A673 (cell line): ENCODE measurements at regions not wholly inside any gene's neighbourhood (a gene's known extent, or its start where the extent isn't known, plus 50 kb on each side); places are given as distances from the start of the nearest gene placed in this dataset.

Experiments
- BruUV-seq: library from RNA; stranded (reverse); fragments of 400-500 nt; replicated peaks from 2 replicates; lab custom pipeline; 2021; lab: Mats Ljungman, UMichigan
- CTCF ChIA-PET: fragments of 300-600 bp; sonication (Branson Sonifier 250); formaldehyde crosslinking; loops from one replicate; lab custom pipeline; 2022; ENCODE audit warnings: antibody characterized with exemption; lab: Charles Lee
- POLR2A ChIA-PET: fragments of 300-600 bp; sonication (Branson Sonifier 250); formaldehyde crosslinking; loops from one replicate; lab custom pipeline; 2022; ENCODE audit warnings: antibody characterized with exemption; ENCODE audit not compliant: low non-redundant PET; lab: Charles Lee
- DNase-seq: peaks from one replicate; pipeline ENCODE4 v3.0.0-alpha.2; 2015; ENCODE audit warnings: low spot score
- H3K27ac ChIP-seq: fragments of 200-600 bp; sonication (generic); 2 replicates; pipeline ENCODE4 v1.5.1; 2016; ENCODE audit warnings: mixed run types, low read depth, mild to moderate bottlenecking, mixed read lengths, antibody characterized with exemption, low read length; ENCODE audit not compliant: poor library complexity, severe bottlenecking
- H3K27me3 ChIP-seq: fragments of 200-600 bp; sonication (generic); replicated peaks from 2 replicates; pipeline ENCODE4 v1.6.1; 2017; ENCODE audit warnings: mixed run types, low read depth, mild to moderate bottlenecking, mixed read lengths, antibody characterized with exemption, low read length; ENCODE audit not compliant: insufficient read depth, poor library complexity
- H3K36me3 ChIP-seq: fragments of 200-600 bp; sonication (generic); 2 replicates; pipeline ENCODE4 v1.6.1; 2016; ENCODE audit warnings: mixed run types, mild to moderate bottlenecking, mixed read lengths, antibody characterized with exemption, low read length; ENCODE audit not compliant: insufficient read depth, poor library complexity, severe bottlenecking
- H3K4me1 ChIP-seq: fragments of 200-600 bp; sonication (generic); 2 replicates; pipeline ENCODE4 v1.6.1; 2017; ENCODE audit warnings: mixed run types, mild to moderate bottlenecking, mixed read lengths, antibody characterized with exemption, low read length; ENCODE audit not compliant: insufficient read depth, poor library complexity, severe bottlenecking
- H3K4me3 ChIP-seq: fragments of 200-600 bp; sonication (generic); 2 replicates; pipeline ENCODE4 v1.5.1; 2016; ENCODE audit warnings: low read depth, mixed run types, mild to moderate bottlenecking, mixed read lengths, low read length; ENCODE audit not compliant: poor library complexity, severe bottlenecking
- H3K9me3 ChIP-seq: fragments of 200-600 bp; sonication (generic); 2 replicates; pipeline ENCODE4 v1.6.1; 2016; ENCODE audit warnings: mixed run types, low read depth, mild to moderate bottlenecking, mixed read lengths, antibody characterized with exemption, low read length; ENCODE audit not compliant: poor library complexity, severe bottlenecking
- EZH2 ChIP-seq: fragments of 200-600 bp; sonication (generic); IDR thresholded peaks from 2 replicates; pipeline ENCODE4 v1.6.1; 2017; ENCODE audit warnings: borderline replicate concordance, low read depth, mild to moderate bottlenecking, mixed read lengths, antibody characterized with exemption, low read length; ENCODE audit not compliant: poor library complexity, severe bottlenecking
- intact Hi-C: fragments of 100-400 bp; cut with micrococcal nuclease; formaldehyde crosslinking; loops from one replicate; pipeline ENCODE4 v1.10.0; 2022; ENCODE audit not compliant: unreplicated experiment
- TF ChIP-seq, protein P1 (sequence below): fragments of 300-800, 200-600 bp; sonication (generic); conservative IDR thresholded peaks from 2 replicates; pipeline ENCODE4 v1.5.1; 2017; ENCODE audit warnings: low read depth, mild to moderate bottlenecking, antibody characterized with exemption, low read length, moderate library complexity, mixed read lengths

DNA sequence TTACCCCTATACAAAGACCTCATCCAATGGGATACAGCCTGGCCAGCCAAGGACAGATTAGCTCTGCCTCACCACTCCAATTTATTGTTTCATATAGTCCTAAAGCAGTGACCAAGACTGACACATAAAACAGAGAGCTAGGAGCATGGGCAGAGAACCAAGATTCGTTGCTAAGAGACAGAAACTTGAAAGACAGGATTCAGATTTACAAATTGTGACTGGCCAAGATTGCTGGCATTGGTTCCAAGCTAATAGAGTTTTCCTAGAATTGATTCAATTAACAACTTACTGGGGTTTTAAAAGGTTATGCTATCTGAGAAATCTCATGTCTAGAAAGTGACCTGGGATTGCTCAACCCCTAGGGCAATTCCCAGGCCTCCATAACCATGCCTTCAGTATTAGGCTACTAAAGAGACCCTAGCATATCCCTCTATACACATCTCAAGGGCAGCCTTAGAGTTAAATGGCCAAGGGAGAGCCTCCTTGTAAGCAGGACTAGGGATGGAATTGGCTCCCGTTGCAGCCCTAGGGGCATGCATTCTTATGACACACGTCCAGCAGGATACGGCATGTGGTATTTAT is 75.6 kb downstream of the ICOS start:
- H3K27me3 ChIP-seq = no peaks in the 10 kb centered on the region
- POLR2A ChIA-PET = no interaction called here
- no TSS peak for BruUV-seq
- H3K36me3 ChIP-seq = no peaks in the 10 kb centered on the region
- TF ChIP-seq, protein P1, sequence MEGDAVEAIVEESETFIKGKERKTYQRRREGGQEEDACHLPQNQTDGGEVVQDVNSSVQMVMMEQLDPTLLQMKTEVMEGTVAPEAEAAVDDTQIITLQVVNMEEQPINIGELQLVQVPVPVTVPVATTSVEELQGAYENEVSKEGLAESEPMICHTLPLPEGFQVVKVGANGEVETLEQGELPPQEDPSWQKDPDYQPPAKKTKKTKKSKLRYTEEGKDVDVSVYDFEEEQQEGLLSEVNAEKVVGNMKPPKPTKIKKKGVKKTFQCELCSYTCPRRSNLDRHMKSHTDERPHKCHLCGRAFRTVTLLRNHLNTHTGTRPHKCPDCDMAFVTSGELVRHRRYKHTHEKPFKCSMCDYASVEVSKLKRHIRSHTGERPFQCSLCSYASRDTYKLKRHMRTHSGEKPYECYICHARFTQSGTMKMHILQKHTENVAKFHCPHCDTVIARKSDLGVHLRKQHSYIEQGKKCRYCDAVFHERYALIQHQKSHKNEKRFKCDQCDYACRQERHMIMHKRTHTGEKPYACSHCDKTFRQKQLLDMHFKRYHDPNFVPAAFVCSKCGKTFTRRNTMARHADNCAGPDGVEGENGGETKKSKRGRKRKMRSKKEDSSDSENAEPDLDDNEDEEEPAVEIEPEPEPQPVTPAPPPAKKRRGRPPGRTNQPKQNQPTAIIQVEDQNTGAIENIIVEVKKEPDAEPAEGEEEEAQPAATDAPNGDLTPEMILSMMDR = no peak
- no peak for TF ChIP-seq EZH2
- no peaks in the 10 kb centered on the region for H3K4me1 ChIP-seq
- no peak overlapping the region for H3K27ac ChIP-seq
- DNase-seq = no peak
- CTCF ChIA-PET = no interaction called here
- intact Hi-C loops = no loop called here
- H3K4me3 ChIP-seq = no peak overlapping the region
- no peaks in the 10 kb centered on the region for H3K9me3 ChIP-seq

GRCh38 chr2:204015118-204015843 is 78.7 kb downstream of the ICOS start:
- no peaks in the 10 kb centered on the region for H3K9me3 ChIP-seq
- no peaks in the 10 kb centered on the region for H3K4me1 ChIP-seq
- H3K27me3 ChIP-seq = no peaks in the 10 kb centered on the region
- CTCF ChIA-PET = no interaction called here
- intact Hi-C loops = no loop called here
- no peaks in the 10 kb centered on the region for H3K36me3 ChIP-seq
- H3K4me3 ChIP-seq = no peak overlapping the region
- no peak overlapping the region for H3K27ac ChIP-seq
- no TSS peak for BruUV-seq
- DNase-seq = no peak
- TF ChIP-seq, protein P1 = no peak
- no peak for TF ChIP-seq EZH2
- POLR2A ChIA-PET = no interaction called here

- TF ChIP-seq EZH2 = no peak
- TF ChIP-seq, protein P1 = no peak
- CTCF ChIA-PET = no interaction called here
- DNase-seq = no peak
- POLR2A ChIA-PET = no interaction called here
- Histone ChIP-seq H3K27me3 (no peaks in the 10 kb centered on the region), H3K4me1 (no peaks in the 10 kb centered on the region), H3K9me3 (no peaks in the 10 kb centered on the region), H3K36me3 (no peaks in the 10 kb centered on the region), H3K4me3 (no peak overlapping the region), H3K27ac (no peak overlapping the region)
- intact Hi-C loops = no loop called here
- no TSS peak for BruUV-seq
These were observed 82.2 kb downstream of the ICOS start for GRCh38 chr2:204018717-204019116.
